ENCODE measurements at regions not wholly inside any gene's neighbourhood (a gene's known extent, or its start where the extent isn't known, plus 50 kb on each side); places are given as distances from the start of the nearest gene placed in this dataset.

DNA sequence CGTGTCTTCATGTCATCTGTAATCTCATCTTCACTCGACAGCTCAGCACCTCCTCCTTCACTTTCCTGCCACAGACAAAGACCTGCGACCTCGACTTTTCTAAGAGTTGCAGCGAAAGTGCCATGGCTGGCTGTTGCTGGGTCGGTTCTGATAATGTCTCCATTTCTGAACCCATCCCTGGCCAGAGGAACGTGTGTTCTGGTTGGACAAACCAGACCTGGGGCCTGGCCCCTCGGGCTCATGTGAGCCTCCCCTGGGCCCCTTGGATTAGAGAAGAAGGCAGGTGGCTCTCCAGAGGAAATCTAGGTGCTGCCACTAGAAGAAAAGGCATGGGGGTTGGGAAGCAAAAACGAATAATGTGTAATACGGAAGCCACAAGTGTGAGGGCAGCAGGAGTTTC is 273.7 kb downstream of the GLRX3 start:
- no peak for DNase-seq (ENCODE audit: low spot score)
- no peaks in the 10 kb centered on the region for H3K9me3 Mint-ChIP-seq
- no peak overlapping the region for H3K4me3 Mint-ChIP-seq (ENCODE audit: low read depth)
- H3K27me3 Mint-ChIP-seq (ENCODE audit: low read depth): no peaks in the 10 kb centered on the region
- H3K27ac Mint-ChIP-seq: no peak overlapping the region
- H3K4me1 Mint-ChIP-seq (ENCODE audit: low read depth): no peaks in the 10 kb centered on the region
- no peaks in the 10 kb centered on the region for H3K36me3 Mint-ChIP-seq (ENCODE audit: low read depth)
- intact Hi-C loops (cut with micrococcal nuclease): no loop called here

DNA sequence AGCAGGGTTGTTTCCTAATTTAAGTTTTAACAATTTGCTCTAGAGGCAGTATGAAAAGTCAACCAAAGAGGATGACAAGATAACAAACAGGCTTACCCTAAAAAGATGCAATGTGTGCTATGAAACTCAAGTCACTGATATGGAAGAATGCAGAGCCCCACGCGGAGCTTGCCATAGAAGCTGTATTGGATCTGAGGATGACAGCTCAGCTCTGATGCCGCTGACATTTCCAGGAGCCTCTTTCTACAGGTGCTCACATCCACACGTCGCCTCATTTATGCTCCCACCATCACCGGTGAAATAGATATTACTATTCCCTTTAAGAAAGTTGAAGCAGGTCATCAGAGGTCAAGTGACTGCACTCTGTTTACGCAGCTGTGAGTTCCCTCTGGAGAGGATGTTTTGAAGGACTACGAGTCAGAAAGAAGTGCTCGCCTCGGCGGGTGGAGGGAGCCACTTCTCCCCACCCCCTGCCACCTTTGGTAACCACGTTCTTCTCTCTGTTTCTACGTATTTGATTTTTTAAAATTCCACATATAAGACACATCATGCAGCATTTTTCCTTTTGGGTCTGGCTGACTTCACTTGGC is 275.4 kb downstream of the GLRX3 start:
- Mint-ChIP-seq H3K27me3 (ENCODE audit: low read depth) (peaks cover 1% of the 10 kb centered on the region), H3K9me3 (no peaks in the 10 kb centered on the region), H3K4me1 (ENCODE audit: low read depth) (no peaks in the 10 kb centered on the region), H3K4me3 (ENCODE audit: low read depth) (no peak overlapping the region), H3K36me3 (ENCODE audit: low read depth) (no peaks in the 10 kb centered on the region), H3K27ac (no peak overlapping the region)
- intact Hi-C loops (cut with micrococcal nuclease): no loop called here
- DNase-seq (ENCODE audit: low spot score): no peak

DNA sequence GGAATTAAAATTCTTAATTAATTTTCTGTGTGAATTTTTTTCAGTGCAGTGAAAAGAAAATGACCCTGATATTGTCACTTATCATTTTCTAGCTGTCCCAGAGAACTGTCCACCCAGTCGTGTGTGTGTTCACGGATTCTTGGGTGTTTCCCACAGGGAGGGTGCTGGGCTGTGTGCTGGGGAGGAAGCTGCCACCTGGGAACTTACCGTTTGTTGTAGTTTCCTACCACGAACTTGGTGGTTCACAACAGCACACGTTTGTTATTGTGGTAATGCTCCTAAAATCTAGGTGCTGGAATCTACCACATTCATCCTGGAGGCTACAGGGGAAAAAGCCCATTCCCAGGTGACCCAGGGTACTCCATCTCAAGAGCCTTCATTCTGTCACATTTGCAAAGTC is 276.1 kb downstream of the GLRX3 start:
- Mint-ChIP-seq H3K4me1 (ENCODE audit: low read depth) (no peaks in the 10 kb centered on the region), H3K36me3 (ENCODE audit: low read depth) (no peaks in the 10 kb centered on the region), H3K9me3 (no peaks in the 10 kb centered on the region), H3K27me3 (ENCODE audit: low read depth) (peaks cover 4% of the 10 kb centered on the region), H3K27ac (no peak overlapping the region), H3K4me3 (ENCODE audit: low read depth) (no peak overlapping the region)
- no peak for DNase-seq (ENCODE audit: low spot score)
- intact Hi-C loops (cut with micrococcal nuclease): no loop called here

DNA sequence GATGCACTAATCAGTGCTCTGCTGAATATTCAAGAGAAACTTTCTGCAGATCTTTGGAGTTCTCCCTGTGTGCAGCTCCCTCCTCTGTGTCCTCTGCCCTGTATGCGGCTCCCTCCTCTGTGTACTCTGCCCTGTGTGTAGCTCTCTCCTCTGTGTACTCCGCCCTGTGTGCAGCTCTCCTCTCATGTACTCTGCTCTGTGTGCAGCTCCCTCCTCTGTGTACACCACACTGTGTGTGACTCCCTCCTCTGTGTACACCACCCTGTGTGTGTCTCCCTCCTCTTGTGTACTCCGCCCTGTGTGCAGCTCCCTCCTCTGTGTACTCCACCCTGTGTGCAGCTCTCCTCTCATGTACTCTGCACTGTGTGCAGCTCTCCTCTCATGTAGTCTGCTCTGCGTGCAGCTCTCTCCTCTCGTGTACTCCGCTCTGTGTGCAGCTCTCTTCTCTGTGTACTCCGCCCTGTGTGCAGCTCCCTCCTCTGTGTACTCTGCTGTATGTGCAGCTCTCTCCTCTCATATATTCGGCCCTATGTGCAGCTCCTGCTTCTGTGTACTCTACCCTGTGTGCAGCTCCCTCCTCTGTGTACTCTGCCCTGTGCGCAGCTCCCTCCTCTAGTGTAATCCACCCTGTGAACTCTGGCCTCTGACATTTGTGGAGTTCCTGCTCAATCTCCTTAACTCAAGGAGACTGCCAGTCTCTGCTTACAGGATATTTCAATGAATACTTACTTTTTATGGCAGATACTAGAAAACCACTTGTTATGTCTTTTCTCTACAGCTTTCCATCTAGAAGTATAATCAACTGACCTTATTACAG is 280.4 kb downstream of the GLRX3 start:
- intact Hi-C loops (cut with micrococcal nuclease): no loop called here
- no peak overlapping the region for H3K27ac Mint-ChIP-seq
- no peak for DNase-seq (ENCODE audit: low spot score)
- H3K36me3 Mint-ChIP-seq (ENCODE audit: low read depth): no peaks in the 10 kb centered on the region
- H3K4me3 Mint-ChIP-seq (ENCODE audit: low read depth): no peak overlapping the region
- peaks cover 4% of the 10 kb centered on the region for H3K27me3 Mint-ChIP-seq (ENCODE audit: low read depth)
- no peaks in the 10 kb centered on the region for H3K4me1 Mint-ChIP-seq (ENCODE audit: low read depth)
- H3K9me3 Mint-ChIP-seq: no peaks in the 10 kb centered on the region

DNA sequence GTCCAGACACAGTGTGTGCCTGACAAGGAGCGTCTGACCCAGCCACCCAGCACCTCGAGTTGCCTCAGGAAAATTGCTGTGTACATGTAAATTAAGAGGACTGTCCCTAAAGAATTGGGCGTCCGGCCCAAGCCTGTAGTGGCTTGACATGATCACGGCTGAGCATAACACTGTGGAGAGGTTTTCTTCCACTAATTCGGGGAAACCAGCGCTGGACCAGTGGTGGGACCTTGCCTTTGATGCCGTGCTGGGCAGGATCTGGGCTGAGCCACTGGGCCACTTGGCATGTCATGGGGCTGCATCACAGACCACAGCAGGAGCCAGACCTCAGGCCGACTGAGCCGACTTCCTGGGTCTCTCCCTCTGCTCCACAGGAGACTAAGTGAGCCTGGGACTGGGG is 282.5 kb downstream of the GLRX3 start:
- Mint-ChIP-seq H3K27ac (no peak overlapping the region), H3K36me3 (ENCODE audit: low read depth) (no peaks in the 10 kb centered on the region), H3K27me3 (ENCODE audit: low read depth) (peaks cover 4% of the 10 kb centered on the region), H3K4me1 (ENCODE audit: low read depth) (no peaks in the 10 kb centered on the region), H3K4me3 (ENCODE audit: low read depth) (no peak overlapping the region), H3K9me3 (no peaks in the 10 kb centered on the region)
- intact Hi-C loops (cut with micrococcal nuclease): no loop called here
- DNase-seq (ENCODE audit: low spot score): no peak

DNA sequence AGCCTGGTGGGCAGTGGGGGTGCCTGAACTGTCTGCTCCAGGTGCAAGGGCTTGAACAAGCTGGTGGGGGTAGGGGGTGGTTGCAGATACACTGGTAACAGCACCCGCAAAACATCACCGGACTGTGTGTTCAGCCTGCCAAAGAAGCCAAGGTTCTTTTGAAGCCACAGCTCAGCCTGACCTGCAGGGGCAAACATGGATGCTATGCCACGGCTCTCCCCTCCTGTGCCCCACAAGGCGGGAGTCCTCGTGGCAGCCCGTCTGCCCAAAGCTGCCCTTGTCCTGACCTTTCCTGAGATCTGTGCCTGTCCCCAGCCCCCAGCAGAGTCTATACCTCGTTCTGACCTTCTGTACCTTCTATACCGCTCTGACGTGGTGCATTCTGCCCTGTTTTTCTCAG is 285.7 kb downstream of the GLRX3 start:
- DNase-seq (ENCODE audit: low spot score): no peak
- Mint-ChIP-seq H3K36me3 (ENCODE audit: low read depth) (no peaks in the 10 kb centered on the region), H3K4me1 (ENCODE audit: low read depth) (no peaks in the 10 kb centered on the region), H3K27ac (no peak overlapping the region), H3K4me3 (ENCODE audit: low read depth) (no peak overlapping the region), H3K9me3 (no peaks in the 10 kb centered on the region), H3K27me3 (ENCODE audit: low read depth) (no peaks in the 10 kb centered on the region)
- intact Hi-C loops (cut with micrococcal nuclease): no loop called here

DNA sequence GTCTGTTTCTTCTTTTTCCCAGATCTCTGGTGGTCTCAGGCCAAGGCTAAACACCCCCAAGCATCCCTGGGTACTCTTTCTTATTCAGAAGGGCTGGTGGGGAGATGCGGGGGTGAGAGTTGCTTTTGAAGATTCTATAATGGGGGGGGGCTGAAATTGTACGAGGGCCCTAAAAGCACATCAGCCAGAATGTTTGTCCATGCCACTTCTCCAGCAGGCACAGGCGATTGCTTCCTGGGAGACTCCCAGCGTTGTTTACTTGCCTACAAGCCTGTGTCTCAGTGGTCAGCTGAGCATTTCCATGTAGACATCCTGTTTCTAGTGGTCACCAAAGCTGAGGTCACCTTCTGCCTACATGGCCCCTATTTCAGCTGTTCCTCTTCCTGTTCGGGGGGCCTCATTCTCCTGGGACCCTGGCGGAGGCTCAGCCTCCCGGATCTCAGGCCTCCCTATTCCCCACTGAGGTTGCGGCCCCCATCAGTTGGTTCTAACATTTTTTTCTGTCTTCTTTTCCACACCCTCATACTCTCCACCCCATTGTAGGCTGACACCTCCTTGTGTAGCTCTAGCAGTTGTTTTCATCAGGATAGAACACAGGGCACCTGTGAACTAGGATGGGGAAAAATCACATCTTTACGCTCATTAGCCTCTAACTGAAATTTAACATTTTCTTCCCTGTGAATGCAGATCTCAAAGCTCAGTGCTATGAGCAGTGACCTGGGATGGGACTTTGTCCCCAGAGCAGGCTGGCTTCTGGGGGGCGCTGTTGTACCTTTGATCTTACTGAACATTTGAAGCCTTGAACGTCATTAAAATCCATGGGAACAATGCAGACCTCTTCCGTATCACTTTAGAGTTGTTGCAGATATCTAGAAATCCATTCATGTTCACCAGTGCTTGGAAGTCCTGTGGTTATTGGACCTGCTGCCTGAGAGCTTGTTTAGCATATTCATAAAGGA is 286.5 kb downstream of the GLRX3 start:
- no peaks in the 10 kb centered on the region for H3K36me3 Mint-ChIP-seq (ENCODE audit: low read depth)
- H3K4me3 Mint-ChIP-seq (ENCODE audit: low read depth): no peak overlapping the region
- no peak for DNase-seq (ENCODE audit: low spot score)
- H3K27me3 Mint-ChIP-seq (ENCODE audit: low read depth): no peaks in the 10 kb centered on the region
- H3K4me1 Mint-ChIP-seq (ENCODE audit: low read depth): no peaks in the 10 kb centered on the region
- intact Hi-C loops (cut with micrococcal nuclease): no loop called here
- H3K9me3 Mint-ChIP-seq: no peaks in the 10 kb centered on the region
- H3K27ac Mint-ChIP-seq: no peak overlapping the region

DNA sequence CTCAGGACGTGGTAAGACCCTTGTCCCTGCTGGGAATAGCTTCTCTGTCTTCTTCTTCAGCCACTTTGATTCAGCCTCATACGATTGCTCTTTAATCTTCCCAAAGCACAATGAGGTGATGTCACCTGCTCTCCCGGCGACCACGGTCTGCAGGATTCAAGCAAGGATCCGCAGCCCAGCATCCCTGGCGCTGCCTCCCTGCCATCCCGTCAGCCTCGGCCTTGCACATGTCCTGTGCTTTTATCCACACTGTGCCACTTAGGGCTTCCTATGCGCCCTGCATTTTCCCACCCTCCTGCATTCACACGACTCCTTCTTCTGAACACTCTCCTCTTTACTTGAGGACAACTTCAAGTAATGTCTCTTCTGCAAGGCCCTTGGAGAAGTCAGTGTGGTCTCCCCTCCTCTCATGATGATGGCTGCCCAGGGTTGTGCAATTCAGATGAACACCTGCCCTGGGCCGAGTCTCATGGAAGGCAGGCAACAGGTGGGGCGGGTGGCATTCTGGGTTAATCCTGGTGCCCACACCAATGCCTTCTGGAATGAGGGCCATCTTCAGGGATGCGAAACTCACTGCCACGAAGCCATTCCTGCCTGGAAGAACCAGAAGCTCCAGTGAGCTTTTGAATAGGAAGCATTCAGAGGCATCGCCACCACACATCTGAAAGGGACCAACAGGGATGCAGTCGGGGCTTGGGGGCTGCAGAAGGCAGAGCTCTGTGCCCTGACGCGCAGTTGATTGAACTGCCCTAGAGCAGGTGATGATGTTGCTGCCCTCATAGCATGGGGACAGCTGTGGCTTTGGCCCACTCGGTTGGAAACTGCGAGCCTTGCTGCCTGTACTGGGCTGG is 287.5 kb downstream of the GLRX3 start:
- H3K9me3 Mint-ChIP-seq: no peaks in the 10 kb centered on the region
- H3K4me3 Mint-ChIP-seq (ENCODE audit: low read depth): no peak overlapping the region
- no peaks in the 10 kb centered on the region for H3K4me1 Mint-ChIP-seq (ENCODE audit: low read depth)
- H3K27ac Mint-ChIP-seq: no peak overlapping the region
- no peaks in the 10 kb centered on the region for H3K27me3 Mint-ChIP-seq (ENCODE audit: low read depth)
- no peak for DNase-seq (ENCODE audit: low spot score)
- H3K36me3 Mint-ChIP-seq (ENCODE audit: low read depth): no peaks in the 10 kb centered on the region
- intact Hi-C loops (cut with micrococcal nuclease): no loop called here

DNA sequence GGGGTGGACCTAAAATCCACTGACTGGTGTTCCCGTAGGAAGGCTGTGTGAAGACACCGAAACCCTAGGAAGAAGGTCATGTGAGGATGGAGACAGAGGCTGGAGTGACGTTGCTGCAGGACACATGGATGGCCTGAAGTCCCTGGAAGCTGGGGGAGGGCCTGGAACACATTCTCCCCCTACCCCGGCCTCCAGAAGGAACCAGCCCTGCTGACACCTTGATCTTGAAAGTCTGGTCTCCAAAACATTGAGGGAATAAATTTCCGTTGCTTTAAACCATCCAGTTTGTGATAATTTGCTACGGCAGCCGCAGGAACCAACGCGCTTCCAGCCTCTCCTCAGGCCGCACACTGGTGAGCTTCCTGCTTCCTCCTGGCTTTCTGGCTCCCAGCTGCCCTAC is 288.2 kb downstream of the GLRX3 start:
- no peak overlapping the region for H3K27ac Mint-ChIP-seq
- H3K36me3 Mint-ChIP-seq (ENCODE audit: low read depth): no peaks in the 10 kb centered on the region
- intact Hi-C loops (cut with micrococcal nuclease): no loop called here
- H3K9me3 Mint-ChIP-seq: no peaks in the 10 kb centered on the region
- DNase-seq (ENCODE audit: low spot score): no peak
- H3K4me3 Mint-ChIP-seq (ENCODE audit: low read depth): no peak overlapping the region
- H3K27me3 Mint-ChIP-seq (ENCODE audit: low read depth): no peaks in the 10 kb centered on the region
- no peaks in the 10 kb centered on the region for H3K4me1 Mint-ChIP-seq (ENCODE audit: low read depth)

DNA sequence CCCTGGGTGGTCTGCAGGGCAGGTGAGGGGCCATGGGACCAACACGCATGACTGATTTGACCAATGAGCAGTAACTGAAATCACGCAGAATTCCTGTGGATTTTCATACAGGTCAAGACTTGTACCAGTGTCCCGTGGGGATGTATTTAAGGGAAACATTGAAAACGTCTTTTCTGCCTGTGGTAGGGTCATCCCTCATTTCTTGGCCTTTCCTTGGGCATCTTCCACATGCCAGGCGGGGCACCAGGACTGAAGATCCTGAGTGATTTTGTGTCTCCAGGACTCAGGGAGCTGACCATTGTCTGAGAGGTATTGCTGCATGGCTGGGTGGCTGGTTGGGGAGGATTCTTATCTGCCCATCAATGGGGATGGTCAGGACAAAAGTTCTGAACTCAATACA is 289.0 kb downstream of the GLRX3 start:
- no peak for DNase-seq (ENCODE audit: low spot score)
- intact Hi-C loops (cut with micrococcal nuclease): no loop called here
- Mint-ChIP-seq H3K4me1 (ENCODE audit: low read depth) (no peaks in the 10 kb centered on the region), H3K9me3 (no peaks in the 10 kb centered on the region), H3K4me3 (ENCODE audit: low read depth) (no peak overlapping the region), H3K36me3 (ENCODE audit: low read depth) (no peaks in the 10 kb centered on the region), H3K27ac (no peak overlapping the region), H3K27me3 (ENCODE audit: low read depth) (no peaks in the 10 kb centered on the region)

DNA sequence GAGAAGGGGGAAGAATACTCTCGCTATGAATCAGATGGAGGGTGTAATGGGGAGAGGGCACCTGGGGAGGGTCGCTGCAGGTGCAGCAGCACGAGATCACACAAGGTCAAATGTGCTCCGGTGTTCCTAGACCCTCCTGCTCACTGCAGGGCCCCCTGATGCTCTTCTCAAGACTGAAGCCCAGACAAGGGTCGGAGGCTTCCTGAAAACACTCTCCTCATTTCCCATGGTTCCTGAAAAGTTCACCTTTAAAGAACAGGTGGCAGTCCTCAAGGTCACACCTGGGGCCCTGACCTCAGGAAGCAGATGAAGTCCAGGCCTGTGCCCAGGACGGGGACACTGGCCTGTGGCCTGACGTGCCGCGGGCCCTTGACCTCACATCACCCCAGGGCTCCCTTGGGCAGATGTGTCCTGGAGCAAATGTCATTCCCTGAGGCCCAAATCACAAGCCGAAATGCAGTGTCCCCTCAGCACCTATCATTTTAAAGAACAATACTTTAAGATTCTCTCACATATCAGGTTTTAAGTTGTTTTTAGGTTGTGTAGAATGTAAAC is 289.8 kb downstream of the GLRX3 start:
- Mint-ChIP-seq H3K27ac (no peak overlapping the region), H3K9me3 (no peaks in the 10 kb centered on the region), H3K4me1 (ENCODE audit: low read depth) (no peaks in the 10 kb centered on the region), H3K27me3 (ENCODE audit: low read depth) (no peaks in the 10 kb centered on the region), H3K4me3 (ENCODE audit: low read depth) (no peak overlapping the region), H3K36me3 (ENCODE audit: low read depth) (no peaks in the 10 kb centered on the region)
- intact Hi-C loops (cut with micrococcal nuclease): no loop called here
- DNase-seq (ENCODE audit: low spot score): no peak

DNA sequence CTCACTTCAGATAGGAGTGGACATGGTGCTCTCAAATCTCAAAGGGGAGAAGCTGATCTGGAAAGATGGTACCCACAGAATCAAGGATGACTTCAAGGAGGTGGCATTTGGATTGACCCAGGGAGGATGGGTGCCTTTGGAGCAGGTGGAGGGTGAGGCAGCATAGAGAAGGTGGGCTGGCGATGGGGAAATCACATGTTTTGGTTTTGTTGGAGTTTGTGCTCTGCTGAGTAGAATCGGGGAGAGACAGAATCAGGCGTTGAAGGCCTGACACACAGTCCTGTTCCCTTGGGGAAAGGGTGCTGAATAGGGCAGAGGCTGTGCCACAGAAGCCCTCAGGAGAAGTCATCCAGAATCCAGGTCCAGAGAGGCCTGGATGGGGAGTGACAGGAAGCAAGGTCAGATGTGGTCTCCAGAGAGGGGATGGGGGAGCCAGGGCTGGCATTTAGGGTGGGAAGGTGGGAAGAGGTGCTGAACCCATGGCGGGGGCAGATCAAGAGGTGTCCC is 291.1 kb downstream of the GLRX3 start:
- intact Hi-C loops (cut with micrococcal nuclease): no loop called here
- Mint-ChIP-seq H3K36me3 (ENCODE audit: low read depth) (no peaks in the 10 kb centered on the region), H3K27me3 (ENCODE audit: low read depth) (no peaks in the 10 kb centered on the region), H3K27ac (no peak overlapping the region), H3K4me3 (ENCODE audit: low read depth) (no peak overlapping the region), H3K4me1 (ENCODE audit: low read depth) (no peaks in the 10 kb centered on the region), H3K9me3 (no peaks in the 10 kb centered on the region)
- DNase-seq (ENCODE audit: low spot score): no peak
